GM12892 (cell line): ENCODE measurements at regions not wholly inside any gene's neighbourhood (a gene's known extent, or its start where the extent isn't known, plus 50 kb on each side); places are given as distances from the start of the nearest gene placed in this dataset.

Experiments
- POLR2A ChIP-seq: IDR thresholded peaks from 2 replicates; pipeline ENCODE4 v1.6.1; 2011; ENCODE audit warnings: low read depth, low read length, control low read depth
- POLR2AphosphoS5 ChIP-seq: IDR thresholded peaks from 2 replicates; pipeline ENCODE4 v1.6.1; 2011; ENCODE audit warnings: low read depth, low read length, control low read depth

GRCh38 chr10:69709366-69709941, 79.4 kb downstream of the FAM241B start:
- no peak for TF ChIP-seq POLR2A
- TF ChIP-seq POLR2AphosphoS5: no peak
